Tibial nerve (tissue), 4 donors: ENCODE measurements at regions not wholly inside any gene's neighbourhood (a gene's known extent, or its start where the extent isn't known, plus 50 kb on each side); places are given as distances from the start of the nearest gene placed in this dataset.

Source experiments
- DNase-seq, 2 donors: peaks; one replicate each; pipeline ENCODE4 v3.0.0-alpha.2; 2019; ENCODE audit warnings: low spot score in 2 of 2
- H3K27ac ChIP-seq, 4 donors: fragments of 200-600 bp; sonication (generic) in 3 of 4; one replicate each; pipeline ENCODE4 v1.5.1; 2017 to 2019; ENCODE audit warnings: mild to moderate bottlenecking in 1 of 4
- H3K27me3 ChIP-seq, 2 donors: fragments of 200-600 bp; sonication (generic) in 1 of 2; one replicate each; pipeline versions ENCODE4 v1.5.1 to v1.6.0; 2017 to 2019
- H3K36me3 ChIP-seq, 3 donors: fragments of 200-600 bp; sonication (generic); one replicate each; pipeline ENCODE4 v1.5.1; 2018 to 2019
- H3K4me1 ChIP-seq, 4 donors: fragments of 200-600 bp; sonication (generic) in 3 of 4; one replicate each; pipeline ENCODE4 v1.5.1; 2017 to 2019
- H3K4me3 ChIP-seq, 4 donors: fragments of 200-600 bp; sonication (generic) in 3 of 4; one replicate each; pipeline ENCODE4 v1.5.1; 2017 to 2019; ENCODE audit warnings: mild to moderate bottlenecking in 1 of 4, moderate library complexity in 1 of 4
- H3K9me3 ChIP-seq, 4 donors: fragments of 200-600 bp; sonication (generic) in 3 of 4; one replicate each; pipeline ENCODE4 v1.5.1; 2017 to 2019
- EP300 ChIP-seq, 2 donors: sonication (generic); formaldehyde crosslinking; IDR thresholded peaks; one replicate each; pipeline ENCODE4 v1.6.1; 2017; ENCODE audit warnings: antibody characterized with exemption in 2 of 2, mild to moderate bottlenecking in 1 of 2
- POLR2A ChIP-seq, 2 donors: fragments of 450-650 bp; IDR thresholded peaks; one replicate each; pipeline ENCODE4 v1.6.1; 2017; ENCODE audit warnings: antibody characterized with exemption in 2 of 2, mild to moderate bottlenecking in 2 of 2, moderate library complexity in 2 of 2
- WGBS, 2 donors: methylation state at CpG; one replicate each; pipeline ENCODE4 v1.1.5; 2018; 5-methylcytosine and 5-hydroxymethylcytosine counted together
- TF ChIP-seq, protein P1 (sequence below), 5 experiments: fragments of 200-600 bp in 3 of 5; fragments of 450-650 bp in 2 of 5; sonication (generic) in 3 of 5; IDR thresholded peaks; one replicate each; pipeline ENCODE4 v1.5.1; 2016 to 2019; ENCODE audit warnings: antibody characterized with exemption in 5 of 5, mild to moderate bottlenecking in 3 of 5, moderate library complexity in 2 of 5

GRCh38 chr21:14903172-14903865, 161.5 kb downstream of the NRIP1 start:
- Histone ChIP-seq H3K9me3 (peaks cover 0 to 4% (median 0%) of the 10 kb centered on the region in 4 donors), H3K4me3 (no peak overlapping the region), H3K36me3 (no peaks in the 10 kb centered on the region), H3K4me1 (no peaks in the 10 kb centered on the region), H3K27me3 (no peaks in the 10 kb centered on the region), H3K27ac (no peak overlapping the region)
- no peak for TF ChIP-seq POLR2A (IDR thresholded peaks at IDR 0.05)
- TF ChIP-seq, protein P1, sequence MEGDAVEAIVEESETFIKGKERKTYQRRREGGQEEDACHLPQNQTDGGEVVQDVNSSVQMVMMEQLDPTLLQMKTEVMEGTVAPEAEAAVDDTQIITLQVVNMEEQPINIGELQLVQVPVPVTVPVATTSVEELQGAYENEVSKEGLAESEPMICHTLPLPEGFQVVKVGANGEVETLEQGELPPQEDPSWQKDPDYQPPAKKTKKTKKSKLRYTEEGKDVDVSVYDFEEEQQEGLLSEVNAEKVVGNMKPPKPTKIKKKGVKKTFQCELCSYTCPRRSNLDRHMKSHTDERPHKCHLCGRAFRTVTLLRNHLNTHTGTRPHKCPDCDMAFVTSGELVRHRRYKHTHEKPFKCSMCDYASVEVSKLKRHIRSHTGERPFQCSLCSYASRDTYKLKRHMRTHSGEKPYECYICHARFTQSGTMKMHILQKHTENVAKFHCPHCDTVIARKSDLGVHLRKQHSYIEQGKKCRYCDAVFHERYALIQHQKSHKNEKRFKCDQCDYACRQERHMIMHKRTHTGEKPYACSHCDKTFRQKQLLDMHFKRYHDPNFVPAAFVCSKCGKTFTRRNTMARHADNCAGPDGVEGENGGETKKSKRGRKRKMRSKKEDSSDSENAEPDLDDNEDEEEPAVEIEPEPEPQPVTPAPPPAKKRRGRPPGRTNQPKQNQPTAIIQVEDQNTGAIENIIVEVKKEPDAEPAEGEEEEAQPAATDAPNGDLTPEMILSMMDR (IDR thresholded peaks at IDR 0.05): no peak
- no peak for TF ChIP-seq EP300 (IDR thresholded peaks at IDR 0.05)
- DNase-seq: no peak
- 90 to 91% methylated on average over 3 of the region's 3 CpGs for WGBS, 2 donors

DNA sequence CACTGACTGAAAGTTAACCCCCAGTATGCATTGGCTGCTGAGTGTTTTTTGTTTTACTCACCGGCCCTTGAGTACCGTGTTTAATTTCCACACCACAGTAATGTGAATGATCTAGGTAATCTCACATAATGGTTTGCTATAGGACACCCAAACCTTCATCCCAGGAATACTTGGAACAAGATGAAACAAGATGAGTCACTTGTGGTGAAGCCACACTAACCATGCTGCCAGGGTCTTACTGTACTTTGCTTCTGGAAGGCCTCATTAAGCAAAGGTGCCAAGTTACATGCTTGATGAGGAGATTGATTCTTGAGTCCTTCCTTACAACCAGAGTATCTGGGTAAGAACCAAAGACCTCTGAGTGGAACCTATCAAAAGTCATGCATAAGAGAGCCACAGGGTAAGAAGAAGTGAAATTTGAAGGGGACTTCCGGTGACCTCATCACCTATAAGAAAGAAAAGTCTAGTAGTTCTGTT, 163.3 kb downstream of the NRIP1 start:
- H3K27ac ChIP-seq: no peak overlapping the region
- no peak overlapping the region for H3K4me3 ChIP-seq
- TF ChIP-seq, protein P1 (IDR thresholded peaks at IDR 0.05): no peak
- TF ChIP-seq EP300 (IDR thresholded peaks at IDR 0.05): no peak
- TF ChIP-seq POLR2A (IDR thresholded peaks at IDR 0.05): no peak
- peaks cover 0 to 4% (median 0%) of the 10 kb centered on the region in 4 donors for H3K9me3 ChIP-seq
- DNase-seq: no peak
- WGBS, 2 donors: 75 to 91% methylated on average over 3 of the region's 3 CpGs
- no peaks in the 10 kb centered on the region for H3K36me3 ChIP-seq
- no peaks in the 10 kb centered on the region for H3K27me3 ChIP-seq
- H3K4me1 ChIP-seq: no peaks in the 10 kb centered on the region

DNA sequence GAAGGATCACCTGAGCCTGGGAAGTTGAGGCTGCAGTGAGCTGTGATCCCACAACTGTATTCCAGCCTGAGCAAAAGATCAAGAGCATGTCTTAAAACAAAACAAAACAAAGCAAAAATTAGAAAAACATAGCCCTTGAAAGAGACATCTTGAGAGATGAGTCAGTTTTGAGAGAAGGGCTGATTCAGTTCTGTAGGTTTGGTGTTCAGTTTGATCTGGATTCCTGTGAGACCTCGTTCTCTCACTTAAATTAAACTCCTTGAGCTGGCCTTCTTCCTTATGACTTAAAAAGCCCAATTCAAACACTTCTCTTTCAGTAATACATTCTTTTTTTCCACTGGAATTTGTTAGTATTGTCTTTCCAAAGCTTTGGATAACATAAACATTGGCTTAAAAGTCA, 164.2 kb downstream of the NRIP1 start:
- no peak overlapping the region for H3K27ac ChIP-seq
- no peaks in the 10 kb centered on the region for H3K4me1 ChIP-seq
- H3K36me3 ChIP-seq: no peaks in the 10 kb centered on the region
- no peaks in the 10 kb centered on the region for H3K9me3 ChIP-seq
- no peak overlapping the region for H3K4me3 ChIP-seq
- 50 to 58% methylated on average over 1 of the region's 1 CpG for WGBS, 2 donors
- TF ChIP-seq, protein P1 (IDR thresholded peaks at IDR 0.05): no peak
- no peak for TF ChIP-seq EP300 (IDR thresholded peaks at IDR 0.05)
- no peak for TF ChIP-seq POLR2A (IDR thresholded peaks at IDR 0.05)
- H3K27me3 ChIP-seq: no peaks in the 10 kb centered on the region
- DNase-seq: no peak

- H3K4me1 ChIP-seq: no peaks in the 10 kb centered on the region
- no peaks in the 10 kb centered on the region for H3K36me3 ChIP-seq
- H3K4me3 ChIP-seq: no peak overlapping the region
- no peaks in the 10 kb centered on the region for H3K9me3 ChIP-seq
- no peak for TF ChIP-seq POLR2A (IDR thresholded peaks at IDR 0.05)
- TF ChIP-seq EP300 (IDR thresholded peaks at IDR 0.05): no peak
- TF ChIP-seq, protein P1 (IDR thresholded peaks at IDR 0.05): no peak
- no peak for DNase-seq
- H3K27me3 ChIP-seq: no peaks in the 10 kb centered on the region
- H3K27ac ChIP-seq: no peak overlapping the region
These were observed 164.7 kb downstream of the NRIP1 start for GRCh38 chr21:14900058-14900457.

GRCh38 chr21:14895792-14896191, 169.0 kb downstream of the NRIP1 start:
- TF ChIP-seq EP300 (IDR thresholded peaks at IDR 0.05) (no peak), POLR2A (IDR thresholded peaks at IDR 0.05) (no peak)
- TF ChIP-seq, protein P1 (IDR thresholded peaks at IDR 0.05): no peak
- H3K36me3 ChIP-seq: no peaks in the 10 kb centered on the region
- H3K4me1 ChIP-seq: no peaks in the 10 kb centered on the region
- H3K27ac ChIP-seq: no peak overlapping the region
- no peaks in the 10 kb centered on the region for H3K27me3 ChIP-seq
- DNase-seq: no peak
- H3K4me3 ChIP-seq: no peak overlapping the region
- 90 to 94% methylated on average over 2 of the region's 2 CpGs for WGBS, 2 donors
- H3K9me3 ChIP-seq: no peaks in the 10 kb centered on the region
